ENCODE measurements at regions not wholly inside any gene's neighbourhood (a gene's known extent, or its start where the extent isn't known, plus 50 kb on each side); places are given as distances from the start of the nearest gene placed in this dataset.

DNA sequence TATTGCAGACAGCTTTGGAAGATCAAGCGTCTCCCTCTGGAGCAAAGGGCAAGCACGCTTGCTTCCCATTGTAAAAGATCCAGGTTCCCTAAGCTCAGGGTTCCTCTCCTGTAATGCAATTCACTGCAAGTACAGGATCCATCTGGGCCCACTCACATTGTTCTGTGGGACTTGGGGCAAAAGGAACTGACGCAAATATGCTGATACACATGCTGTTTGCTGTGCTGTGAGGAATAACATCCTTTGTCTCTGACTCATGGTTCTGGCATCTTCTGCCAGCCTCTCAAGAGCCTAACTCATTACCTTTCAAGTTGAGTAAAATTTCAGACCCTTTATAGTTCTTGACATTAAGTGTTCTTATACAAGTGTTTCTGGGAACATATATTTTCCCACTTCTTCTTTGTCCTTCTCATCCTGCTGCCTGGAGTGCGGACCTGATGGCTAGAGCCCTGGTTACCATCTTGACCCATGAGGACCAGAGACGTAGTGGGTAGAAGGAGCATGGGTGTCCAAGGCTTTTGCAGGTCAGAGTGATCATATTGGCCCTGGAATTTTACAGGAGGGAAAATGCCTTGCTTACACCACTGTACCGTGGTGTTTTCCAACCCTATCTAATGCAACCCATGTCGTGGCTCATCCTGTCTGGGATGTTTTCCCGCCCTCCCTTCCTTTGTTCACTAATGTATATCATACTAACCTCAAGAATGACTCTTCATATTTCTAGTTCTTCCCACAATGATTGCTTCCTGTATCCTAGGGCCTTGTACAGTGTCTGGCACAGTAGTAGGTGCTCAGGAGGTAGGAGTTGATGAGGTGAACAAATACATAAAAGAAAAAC is 145.7 kb upstream of the GLI2 start:
- peak; percentile 88 for FAIRE-seq
- Histone ChIP-seq H3K4me3 (ENCODE audit: insufficient read depth, low read depth, low read length) (no peak overlapping the region), H3K4me1 (ENCODE audit: insufficient read depth, low read length) (peaks cover 16% of the 10 kb centered on the region), H3K27ac (ENCODE audit: low read depth, low read length) (peak overlapping the region; percentile 52), H3K9me3 (ENCODE audit: insufficient read depth, low read depth, low read length) (no peaks in the 10 kb centered on the region), H3K79me2 (ENCODE audit: insufficient read depth, low read length) (no peaks in the 10 kb centered on the region), H4K20me1 (ENCODE audit: insufficient read depth, low read length) (no peaks in the 10 kb centered on the region), H3K4me2 (ENCODE audit: low read length) (peak overlapping the region; percentile 66), H3K9ac (ENCODE audit: low read length) (no peak overlapping the region), H2AFZ (ENCODE audit: low read depth, low read length) (no peak overlapping the region), H3K36me3 (ENCODE audit: insufficient read depth, low read length) (no peaks in the 10 kb centered on the region), H3K27me3 (ENCODE audit: insufficient read depth, low read length) (peaks cover 20% of the 10 kb centered on the region)
- Mint-ChIP-seq H3K27ac (ENCODE audit: unreplicated experiment) (peak overlapping the region; percentile 94), H3K4me3 (ENCODE audit: unreplicated experiment) (peak overlapping the region; percentile 24), H3K4me1 (ENCODE audit: low read depth, unreplicated experiment) (peaks cover 22% of the 10 kb centered on the region), H3K36me3 (ENCODE audit: low read depth, unreplicated experiment) (peaks cover 6% of the 10 kb centered on the region), H3K27me3 (ENCODE audit: low read depth, unreplicated experiment) (peaks cover 42% of the 10 kb centered on the region), H3K9me3 (ENCODE audit: unreplicated experiment) (peaks cover 16% of the 10 kb centered on the region)
- DNase-seq (ENCODE audit: low read depth) = peak; percentile 98
- TF ChIP-seq, protein P1, sequence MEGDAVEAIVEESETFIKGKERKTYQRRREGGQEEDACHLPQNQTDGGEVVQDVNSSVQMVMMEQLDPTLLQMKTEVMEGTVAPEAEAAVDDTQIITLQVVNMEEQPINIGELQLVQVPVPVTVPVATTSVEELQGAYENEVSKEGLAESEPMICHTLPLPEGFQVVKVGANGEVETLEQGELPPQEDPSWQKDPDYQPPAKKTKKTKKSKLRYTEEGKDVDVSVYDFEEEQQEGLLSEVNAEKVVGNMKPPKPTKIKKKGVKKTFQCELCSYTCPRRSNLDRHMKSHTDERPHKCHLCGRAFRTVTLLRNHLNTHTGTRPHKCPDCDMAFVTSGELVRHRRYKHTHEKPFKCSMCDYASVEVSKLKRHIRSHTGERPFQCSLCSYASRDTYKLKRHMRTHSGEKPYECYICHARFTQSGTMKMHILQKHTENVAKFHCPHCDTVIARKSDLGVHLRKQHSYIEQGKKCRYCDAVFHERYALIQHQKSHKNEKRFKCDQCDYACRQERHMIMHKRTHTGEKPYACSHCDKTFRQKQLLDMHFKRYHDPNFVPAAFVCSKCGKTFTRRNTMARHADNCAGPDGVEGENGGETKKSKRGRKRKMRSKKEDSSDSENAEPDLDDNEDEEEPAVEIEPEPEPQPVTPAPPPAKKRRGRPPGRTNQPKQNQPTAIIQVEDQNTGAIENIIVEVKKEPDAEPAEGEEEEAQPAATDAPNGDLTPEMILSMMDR (IDR thresholded peaks at IDR 0.05; ENCODE audit: insufficient read depth, low read depth, low read length) = no peak
- TF ChIP-seq EZH2 (IDR thresholded peaks at IDR 0.05; ENCODE audit: insufficient read depth, low read length) = no peak

DNA sequence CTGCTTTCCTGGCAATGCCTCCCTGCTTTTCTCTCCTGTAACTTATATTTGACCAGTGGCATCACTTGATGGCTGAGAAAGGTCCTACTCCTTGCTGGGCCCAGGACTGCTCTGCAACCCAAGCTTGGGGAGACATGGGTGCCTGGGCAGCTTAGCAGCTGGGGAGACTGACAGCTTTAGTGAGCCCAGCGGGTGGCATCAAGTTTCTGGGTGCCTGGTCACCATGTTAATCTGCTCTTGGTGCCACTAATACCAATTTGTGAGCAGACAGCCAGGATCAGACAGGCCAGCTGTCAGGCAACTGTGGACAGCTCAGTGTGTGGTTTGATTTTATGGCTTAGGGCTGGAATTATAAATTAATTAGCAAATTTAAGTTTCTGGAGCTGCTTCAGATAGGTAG is 144.8 kb upstream of the GLI2 start:
- Mint-ChIP-seq H3K36me3 (ENCODE audit: low read depth, unreplicated experiment) (peaks cover 6% of the 10 kb centered on the region), H3K9me3 (ENCODE audit: unreplicated experiment) (peaks cover 9% of the 10 kb centered on the region), H3K4me1 (ENCODE audit: low read depth, unreplicated experiment) (peaks cover 22% of the 10 kb centered on the region), H3K27me3 (ENCODE audit: low read depth, unreplicated experiment) (peaks cover 41% of the 10 kb centered on the region), H3K4me3 (ENCODE audit: unreplicated experiment) (no peak overlapping the region), H3K27ac (ENCODE audit: unreplicated experiment) (peak overlapping the region; percentile 94)
- TF ChIP-seq, protein P1 (IDR thresholded peaks at IDR 0.05; ENCODE audit: insufficient read depth, low read depth, low read length) = no peak
- TF ChIP-seq EZH2 (IDR thresholded peaks at IDR 0.05; ENCODE audit: insufficient read depth, low read length) = no peak
- Histone ChIP-seq H2AFZ (ENCODE audit: low read depth, low read length) (no peak overlapping the region), H3K27ac (ENCODE audit: low read depth, low read length) (no peak overlapping the region), H3K4me2 (ENCODE audit: low read length) (no peak overlapping the region), H3K79me2 (ENCODE audit: insufficient read depth, low read length) (no peaks in the 10 kb centered on the region), H3K36me3 (ENCODE audit: insufficient read depth, low read length) (no peaks in the 10 kb centered on the region), H3K4me1 (ENCODE audit: insufficient read depth, low read length) (peaks cover 16% of the 10 kb centered on the region), H4K20me1 (ENCODE audit: insufficient read depth, low read length) (no peaks in the 10 kb centered on the region), H3K4me3 (ENCODE audit: insufficient read depth, low read depth, low read length) (no peak overlapping the region), H3K9ac (ENCODE audit: low read length) (no peak overlapping the region), H3K9me3 (ENCODE audit: insufficient read depth, low read depth, low read length) (no peaks in the 10 kb centered on the region), H3K27me3 (ENCODE audit: insufficient read depth, low read length) (peaks cover 20% of the 10 kb centered on the region)
- no peak for DNase-seq (ENCODE audit: low read depth)
- no peak for FAIRE-seq

DNA sequence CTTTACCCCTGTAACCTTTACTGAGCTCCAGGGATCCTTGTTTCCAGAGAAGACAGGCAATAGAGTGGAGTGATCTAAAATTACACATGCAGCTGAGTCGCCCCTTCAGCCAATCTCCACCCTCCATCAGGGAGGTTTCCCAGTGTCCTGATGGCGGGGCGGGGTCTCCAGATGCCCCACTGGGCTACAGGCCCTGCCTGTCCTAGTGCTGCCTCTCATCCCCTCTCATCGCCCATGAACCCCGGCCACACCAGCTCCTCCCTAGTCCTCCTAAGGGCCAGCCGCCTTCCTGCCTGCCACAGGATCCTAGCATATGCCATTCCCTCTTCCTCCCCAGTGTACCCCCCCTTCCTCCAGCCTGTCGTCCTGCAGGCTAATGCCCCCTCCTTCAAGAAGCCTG is 144.1 kb upstream of the GLI2 start:
- Histone ChIP-seq H3K79me2 (ENCODE audit: insufficient read depth, low read length) (no peaks in the 10 kb centered on the region), H3K27me3 (ENCODE audit: insufficient read depth, low read length) (peaks cover 19% of the 10 kb centered on the region), H3K27ac (ENCODE audit: low read depth, low read length) (no peak overlapping the region), H3K9ac (ENCODE audit: low read length) (no peak overlapping the region), H3K4me1 (ENCODE audit: insufficient read depth, low read length) (peaks cover 16% of the 10 kb centered on the region), H3K9me3 (ENCODE audit: insufficient read depth, low read depth, low read length) (no peaks in the 10 kb centered on the region), H2AFZ (ENCODE audit: low read depth, low read length) (no peak overlapping the region), H3K4me2 (ENCODE audit: low read length) (no peak overlapping the region), H3K4me3 (ENCODE audit: insufficient read depth, low read depth, low read length) (no peak overlapping the region), H4K20me1 (ENCODE audit: insufficient read depth, low read length) (no peaks in the 10 kb centered on the region), H3K36me3 (ENCODE audit: insufficient read depth, low read length) (no peaks in the 10 kb centered on the region)
- Mint-ChIP-seq H3K9me3 (ENCODE audit: unreplicated experiment) (peaks cover 7% of the 10 kb centered on the region), H3K27me3 (ENCODE audit: low read depth, unreplicated experiment) (peaks cover 44% of the 10 kb centered on the region), H3K4me3 (ENCODE audit: unreplicated experiment) (no peak overlapping the region), H3K36me3 (ENCODE audit: low read depth, unreplicated experiment) (peaks cover 3% of the 10 kb centered on the region), H3K27ac (ENCODE audit: unreplicated experiment) (peak overlapping the region; percentile 78), H3K4me1 (ENCODE audit: low read depth, unreplicated experiment) (peaks cover 22% of the 10 kb centered on the region)
- FAIRE-seq (no peak), DNase-seq (ENCODE audit: low read depth) (no peak)
- TF ChIP-seq, protein P1 (IDR thresholded peaks at IDR 0.05; ENCODE audit: insufficient read depth, low read depth, low read length) = no peak
- no peak for TF ChIP-seq EZH2 (IDR thresholded peaks at IDR 0.05; ENCODE audit: insufficient read depth, low read length)

Data from astrocyte (in vitro differentiated cells and primary cell).